A549 (cell line): ENCODE measurements at regions not wholly inside any gene's neighbourhood (a gene's known extent, or its start where the extent isn't known, plus 50 kb on each side); places are given as distances from the start of the nearest gene placed in this dataset.

Experiments
- KDM1A ChIP-seq: fragments of 200-600 bp; sonication (generic); IDR thresholded peaks from 2 replicates; pipeline ENCODE4 v1.6.1; 2016; ENCODE audit warnings: low read depth, mild to moderate bottlenecking
- POLR2A ChIP-seq: IDR thresholded peaks from 2 replicates; pipeline ENCODE4 v1.6.1; 2012; ENCODE audit warnings: mild to moderate bottlenecking, low read length
- RAD21 ChIP-seq, 2 experiments: fragments of >200 bp in 1 of 2; sonication (Bioruptor Twin) in 1 of 2; formaldehyde crosslinking in 1 of 2; IDR thresholded peaks in 1 of 2; conservative IDR thresholded peaks in 1 of 2; 2 replicates in 1 of 2; 3 replicates in 1 of 2; pipeline ENCODE4 v1.6.1; 2012 to 2018; ENCODE audit warnings: inconsistent platforms in 1 of 2
- TF ChIP-seq, protein P1 (sequence below): fragments of >200 bp; sonication (Bioruptor Twin); formaldehyde crosslinking; IDR thresholded peaks from 3 replicates; pipeline ENCODE4 v1.5.1; 2016
- TF ChIP-seq, protein P2 (sequence below): fragments of 450-650 bp; IDR thresholded peaks from 2 replicates; pipeline ENCODE4 v1.6.1; 2014; ENCODE audit warnings: antibody characterized with exemption

DNA sequence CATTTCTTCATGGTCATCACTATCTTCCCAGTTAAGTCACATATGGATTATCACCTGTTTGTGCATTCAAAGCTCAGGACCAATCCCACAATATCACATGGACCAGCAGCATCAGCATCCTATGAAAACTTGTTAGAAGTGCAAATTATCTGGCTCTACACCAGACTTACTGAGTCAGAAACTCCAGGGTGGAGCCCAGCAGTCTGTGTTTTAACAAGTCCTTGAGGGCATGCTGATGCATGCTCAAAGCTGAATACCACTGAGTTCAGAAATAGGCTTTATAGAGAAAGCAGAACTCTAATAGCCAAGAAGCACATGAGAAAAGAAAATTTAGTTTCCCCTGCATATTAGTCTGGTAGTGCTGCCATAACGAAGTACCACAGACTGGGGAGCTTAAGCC is 62.4 kb upstream of the GABRQ start:
- TF ChIP-seq, protein P1, sequence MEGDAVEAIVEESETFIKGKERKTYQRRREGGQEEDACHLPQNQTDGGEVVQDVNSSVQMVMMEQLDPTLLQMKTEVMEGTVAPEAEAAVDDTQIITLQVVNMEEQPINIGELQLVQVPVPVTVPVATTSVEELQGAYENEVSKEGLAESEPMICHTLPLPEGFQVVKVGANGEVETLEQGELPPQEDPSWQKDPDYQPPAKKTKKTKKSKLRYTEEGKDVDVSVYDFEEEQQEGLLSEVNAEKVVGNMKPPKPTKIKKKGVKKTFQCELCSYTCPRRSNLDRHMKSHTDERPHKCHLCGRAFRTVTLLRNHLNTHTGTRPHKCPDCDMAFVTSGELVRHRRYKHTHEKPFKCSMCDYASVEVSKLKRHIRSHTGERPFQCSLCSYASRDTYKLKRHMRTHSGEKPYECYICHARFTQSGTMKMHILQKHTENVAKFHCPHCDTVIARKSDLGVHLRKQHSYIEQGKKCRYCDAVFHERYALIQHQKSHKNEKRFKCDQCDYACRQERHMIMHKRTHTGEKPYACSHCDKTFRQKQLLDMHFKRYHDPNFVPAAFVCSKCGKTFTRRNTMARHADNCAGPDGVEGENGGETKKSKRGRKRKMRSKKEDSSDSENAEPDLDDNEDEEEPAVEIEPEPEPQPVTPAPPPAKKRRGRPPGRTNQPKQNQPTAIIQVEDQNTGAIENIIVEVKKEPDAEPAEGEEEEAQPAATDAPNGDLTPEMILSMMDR, result no peak
- TF ChIP-seq RAD21 (conservative IDR thresholded peaks at IDR 0.05 in 1 of 2, IDR thresholded peaks at IDR 0.05 in 1 of 2) (no peak), KDM1A (no peak), POLR2A (no peak)
- TF ChIP-seq, protein P2, sequence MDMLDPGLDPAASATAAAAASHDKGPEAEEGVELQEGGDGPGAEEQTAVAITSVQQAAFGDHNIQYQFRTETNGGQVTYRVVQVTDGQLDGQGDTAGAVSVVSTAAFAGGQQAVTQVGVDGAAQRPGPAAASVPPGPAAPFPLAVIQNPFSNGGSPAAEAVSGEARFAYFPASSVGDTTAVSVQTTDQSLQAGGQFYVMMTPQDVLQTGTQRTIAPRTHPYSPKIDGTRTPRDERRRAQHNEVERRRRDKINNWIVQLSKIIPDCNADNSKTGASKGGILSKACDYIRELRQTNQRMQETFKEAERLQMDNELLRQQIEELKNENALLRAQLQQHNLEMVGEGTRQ, result no peak
